ENCODE measurements at regions not wholly inside any gene's neighbourhood (a gene's known extent, or its start where the extent isn't known, plus 50 kb on each side); places are given as distances from the start of the nearest gene placed in this dataset.
"Not testable (repeated sequence)": the region's sequence is repeated elsewhere in the genome, so short reads cannot be mapped to it uniquely, and the experiment has no call there.

DNA sequence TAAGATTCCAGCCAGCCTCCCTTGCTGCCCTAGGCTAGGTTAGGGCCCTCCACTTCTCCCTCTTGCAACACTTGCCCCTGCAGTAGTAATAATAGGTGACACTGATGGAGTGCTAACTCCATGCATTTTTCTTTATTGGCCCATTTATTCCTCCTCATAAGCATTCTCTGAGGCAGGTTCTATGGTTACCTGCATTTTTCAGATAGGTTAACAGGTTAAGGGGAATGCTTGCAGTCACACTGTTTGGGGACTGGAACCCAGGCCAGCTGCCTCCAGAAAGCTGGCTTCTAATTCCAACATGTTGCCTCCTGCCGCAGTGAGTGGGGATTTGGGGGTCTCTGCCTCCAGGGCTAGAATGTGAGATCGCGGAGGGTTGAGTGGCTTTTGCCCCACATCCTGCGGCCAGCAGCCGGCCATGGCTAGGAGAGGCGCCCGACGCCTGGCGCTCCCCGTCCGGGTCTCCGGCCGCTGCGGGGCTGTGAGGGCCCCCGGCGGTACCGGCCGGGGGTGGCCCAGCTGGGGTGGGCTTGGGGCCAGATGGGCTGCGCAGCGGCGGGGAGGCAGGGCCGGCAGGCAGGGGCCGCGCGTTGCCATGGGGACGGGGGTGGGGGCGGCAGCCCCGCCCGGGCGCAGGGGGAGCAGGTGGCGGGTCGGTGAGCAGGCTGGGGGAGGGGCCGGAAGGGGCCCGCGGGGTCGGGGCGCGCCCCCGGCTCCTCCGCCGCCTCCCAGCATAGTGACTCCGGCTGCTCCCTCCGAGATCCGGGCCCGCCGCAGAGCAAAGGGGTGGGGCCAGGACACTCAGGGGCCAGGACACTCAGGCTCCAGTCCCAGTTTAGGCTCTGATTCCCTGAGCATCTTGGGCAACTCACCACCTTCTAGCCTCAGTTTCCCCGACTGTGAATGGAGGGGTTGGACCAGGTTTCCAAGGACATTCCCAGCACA is 68.4 kb upstream of the SSBP3 start:
- DNase-seq, result peak in 1 of 2 donors; percentile 50

DNA sequence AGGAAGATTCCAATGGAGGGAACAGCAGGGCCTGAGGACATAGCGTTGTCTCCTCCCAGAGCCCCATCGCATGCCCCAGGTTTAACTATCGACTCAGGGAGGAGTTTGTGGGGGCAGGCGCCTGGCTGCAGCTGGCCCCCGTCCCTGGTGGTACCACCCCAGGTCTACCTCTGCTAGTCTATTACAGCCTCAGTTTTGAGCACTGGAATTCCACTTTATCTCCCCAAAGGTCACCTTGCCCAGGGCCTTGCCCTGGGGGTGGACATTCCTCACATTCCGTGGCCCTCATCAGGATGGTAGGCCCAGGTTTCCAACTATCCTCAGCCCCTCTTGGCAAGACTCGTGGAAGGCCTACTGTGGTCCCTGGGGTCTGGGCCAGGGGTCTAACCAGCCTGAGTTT is 65.4 kb upstream of the SSBP3 start:
- no peak for DNase-seq

DNA sequence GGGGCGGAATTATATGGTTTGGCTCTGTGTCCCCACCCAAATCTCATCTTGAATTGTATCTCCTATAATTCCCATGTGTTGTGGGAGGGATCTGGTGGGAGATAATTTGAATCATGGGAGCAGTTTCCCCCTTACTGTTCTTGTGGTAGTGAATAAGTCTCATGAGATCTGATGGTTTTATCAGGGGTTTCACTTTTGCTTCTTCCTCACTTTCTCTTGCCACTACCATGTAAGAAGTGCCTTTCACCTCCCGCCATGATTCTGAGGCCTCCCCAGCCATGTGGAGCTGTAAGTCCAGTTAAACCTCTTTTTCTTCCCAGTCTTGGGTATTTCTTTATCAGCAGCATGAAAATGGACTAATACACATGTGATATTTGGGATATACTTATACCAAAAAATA is 63.2 kb upstream of the SSBP3 start:
- DNase-seq, result not testable (repeated sequence)

DNA sequence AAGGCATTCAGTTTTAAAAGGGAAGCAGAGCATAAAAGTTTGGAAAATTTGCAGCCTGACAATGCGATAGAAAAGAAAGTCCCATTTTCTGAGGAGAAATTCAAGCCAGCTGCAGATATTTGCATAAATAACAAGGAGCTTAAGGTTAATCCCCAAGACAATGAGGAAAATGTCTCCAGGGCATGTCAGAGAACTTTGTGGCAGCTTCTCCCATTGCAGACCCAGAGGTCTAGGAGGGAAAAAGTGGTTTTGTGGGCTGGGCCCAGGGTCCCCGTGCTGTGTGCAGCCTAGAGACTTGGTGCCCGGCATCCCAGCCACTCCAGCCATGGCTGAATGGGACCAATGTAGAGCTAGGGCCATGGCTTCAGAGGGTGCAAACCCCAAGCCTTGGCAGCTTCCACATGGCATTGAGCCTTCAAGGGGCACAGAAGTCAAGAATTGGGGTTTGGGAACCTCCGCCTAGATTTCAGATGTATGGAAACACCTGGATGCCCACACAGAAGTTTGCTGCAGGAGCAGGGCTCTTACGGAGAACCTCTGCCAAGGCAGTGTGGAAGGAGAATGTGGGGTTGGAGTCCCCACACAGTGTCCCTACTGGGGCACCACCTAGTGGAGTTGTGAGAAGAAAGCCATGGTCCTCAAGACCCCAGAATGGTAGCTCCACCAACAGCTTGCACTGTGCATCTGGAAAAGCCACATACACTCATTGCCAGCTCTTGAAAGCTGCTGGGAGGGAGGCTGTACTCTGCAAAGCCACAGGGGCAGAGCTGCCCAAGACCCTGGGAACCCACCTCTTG is 62.3 kb upstream of the SSBP3 start:
- not testable (repeated sequence) for DNase-seq

DNA sequence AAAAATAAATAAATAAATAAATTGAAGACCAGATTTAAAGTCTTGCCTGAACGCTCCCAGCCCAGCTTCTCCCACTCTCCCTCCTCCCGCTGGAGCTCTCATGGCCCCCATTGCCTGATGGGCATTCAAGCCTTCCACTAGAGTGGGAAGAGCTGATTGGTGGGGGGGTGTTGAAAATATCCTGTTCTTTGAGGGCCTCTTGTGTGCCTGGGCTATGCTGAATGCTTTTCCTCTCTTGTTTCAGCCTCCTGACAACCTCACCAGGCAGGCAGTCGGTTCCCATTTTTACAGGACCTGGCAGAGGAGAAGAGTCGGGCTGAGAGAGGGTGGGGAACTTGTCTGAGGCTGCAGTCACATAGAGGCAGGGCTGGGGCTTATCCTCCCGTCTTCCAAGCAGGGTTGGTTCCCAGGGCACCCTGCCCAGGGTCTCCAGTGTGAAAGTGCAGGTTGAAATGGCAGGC is 59.2 kb upstream of the SSBP3 start:
- no peak for DNase-seq

DNA sequence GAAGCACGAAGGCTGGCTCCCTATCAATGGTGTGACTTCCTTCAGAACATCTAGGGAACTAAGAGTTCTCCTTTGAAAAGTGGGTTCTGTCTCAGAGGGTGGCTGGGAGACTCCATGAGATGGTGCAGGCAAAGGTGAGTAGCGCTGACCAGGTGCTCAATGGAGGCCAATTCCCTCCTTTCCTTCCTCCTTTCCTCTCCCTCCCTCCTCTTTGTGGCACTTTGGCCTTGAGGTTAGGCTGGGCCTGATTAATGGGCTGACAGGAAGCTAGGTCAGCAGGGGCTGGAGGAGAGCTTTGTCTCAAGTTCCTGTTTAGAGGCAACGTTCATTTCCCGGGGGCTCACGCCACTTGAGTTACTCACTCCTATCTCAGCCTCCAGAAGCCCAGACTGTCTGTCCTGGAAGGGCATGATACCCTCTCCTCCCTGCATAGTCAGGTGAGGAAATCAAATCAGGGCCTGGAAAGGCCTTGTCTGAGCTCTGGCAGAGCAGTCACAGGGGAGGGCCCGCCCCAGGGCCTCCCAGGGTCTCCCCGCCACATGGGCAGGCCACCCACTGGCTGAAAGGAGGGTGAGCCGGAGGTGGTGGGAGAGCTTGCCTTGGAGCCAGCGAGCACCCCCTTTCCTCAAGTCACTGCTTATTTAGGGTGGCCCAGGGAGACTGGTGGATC is 58.4 kb upstream of the SSBP3 start:
- DNase-seq, result no peak

- no peak for DNase-seq
These were observed 57.9 kb upstream of the SSBP3 start for GRCh38 chr1:54464031-54464476.

GRCh38 chr1:54463259-54464030 is 57.3 kb upstream of the SSBP3 start:
- DNase-seq, result no peak

DNA sequence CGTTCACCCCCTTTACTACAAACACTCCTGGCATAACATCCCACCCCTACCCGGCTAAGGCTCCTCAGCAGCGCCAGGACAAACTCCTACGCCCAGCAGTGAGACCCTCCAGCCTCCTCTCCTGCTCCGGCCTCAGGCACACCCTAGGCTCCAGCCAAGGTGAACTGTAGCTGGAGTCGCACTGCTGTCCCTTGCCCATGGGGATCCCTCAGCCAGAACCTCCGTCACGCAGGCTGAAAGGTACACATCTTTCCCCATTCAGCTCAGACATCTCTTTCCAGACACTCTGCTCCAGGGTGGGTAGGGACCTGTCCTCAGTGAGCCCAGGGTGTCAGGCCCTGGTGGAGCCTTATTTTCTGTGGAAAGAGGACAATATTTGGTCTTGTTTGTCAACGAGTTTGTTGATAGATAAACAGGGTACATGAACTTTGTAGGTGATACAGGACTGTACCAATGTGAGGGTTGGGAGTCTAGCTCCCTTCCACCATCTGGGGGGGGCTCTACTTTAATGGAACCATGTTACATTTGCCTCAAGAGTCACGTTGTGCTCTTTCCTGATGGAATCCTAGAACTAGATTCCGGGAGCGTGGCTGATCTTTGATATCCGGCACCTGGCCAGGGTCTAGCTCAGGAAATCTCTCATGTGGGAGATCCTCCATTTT is 56.5 kb upstream of the SSBP3 start:
- no peak for DNase-seq

DNA sequence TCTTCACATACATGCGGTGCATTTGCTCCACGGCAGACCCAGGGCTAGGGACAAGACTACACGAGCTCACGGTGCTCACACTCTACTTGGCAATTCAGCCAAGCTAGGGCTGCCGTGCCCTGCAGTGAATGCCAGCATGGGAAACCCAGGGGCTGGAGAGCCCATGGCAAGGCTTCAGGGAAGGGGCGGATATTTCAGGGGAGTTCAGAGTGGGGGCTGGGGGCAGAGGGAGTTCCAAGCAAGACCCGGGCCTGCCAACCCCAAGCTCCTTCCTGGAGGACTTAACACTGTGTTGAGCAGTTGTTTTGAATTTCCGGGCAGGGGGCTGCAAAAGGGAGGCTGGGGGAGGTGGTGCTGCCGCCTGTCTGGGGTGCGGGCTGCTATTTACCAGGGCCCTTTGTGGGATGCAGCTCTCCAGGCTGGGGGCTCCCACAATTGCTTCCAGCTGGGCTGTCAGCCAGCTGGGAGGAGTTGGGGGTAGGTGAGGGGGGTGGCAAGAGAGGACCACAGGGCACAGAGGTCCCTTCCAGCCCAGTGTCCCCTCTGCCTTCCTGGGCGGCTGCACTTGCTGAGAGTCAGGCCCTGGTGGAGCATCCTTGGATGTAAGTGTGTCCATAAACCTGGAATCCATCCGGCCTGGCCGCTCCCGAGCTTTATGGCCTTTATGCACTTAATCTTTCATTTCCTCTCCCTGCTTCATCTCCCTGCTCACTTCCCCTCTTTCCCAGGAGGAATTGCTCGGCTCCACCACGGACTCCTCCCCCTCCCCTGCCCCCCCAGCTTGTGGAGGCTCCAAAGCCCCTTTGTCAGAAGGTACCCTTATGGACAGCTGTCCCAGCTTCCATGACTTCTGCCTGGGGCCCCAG is 55.8 kb upstream of the SSBP3 start:
- DNase-seq, result no peak

GRCh38 chr1:54460861-54461387 is 54.7 kb upstream of the SSBP3 start:
- DNase-seq, result no peak

GRCh38 chr1:54460351-54460750 is 54.2 kb upstream of the SSBP3 start:
- DNase-seq, result no peak

GRCh38 chr1:54459726-54460191 is 53.6 kb upstream of the SSBP3 start:
- no peak for DNase-seq

DNA sequence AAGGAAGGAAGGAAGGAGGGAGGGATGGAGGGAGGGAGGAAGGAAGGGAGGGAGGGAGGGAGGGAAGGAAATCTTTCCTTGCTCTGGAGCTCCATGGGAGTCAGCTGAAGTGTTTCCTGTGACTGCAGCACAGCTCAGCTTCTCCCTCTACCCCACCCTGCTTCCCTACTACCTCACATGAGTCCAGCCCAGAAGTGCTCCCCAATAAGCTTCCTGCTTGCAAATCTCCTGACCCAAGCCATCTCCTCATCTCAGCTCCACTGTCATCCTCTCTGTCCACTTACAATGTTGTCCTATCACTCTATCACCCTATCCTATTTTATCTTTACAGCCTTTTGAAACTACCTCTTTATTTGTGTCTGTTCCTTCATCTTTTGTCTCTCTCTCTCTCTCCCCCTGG is 52.9 kb upstream of the SSBP3 start:
- no peak for DNase-seq

GRCh38 chr1:54456921-54457529 is 50.8 kb upstream of the SSBP3 start:
- no peak for DNase-seq

DNA sequence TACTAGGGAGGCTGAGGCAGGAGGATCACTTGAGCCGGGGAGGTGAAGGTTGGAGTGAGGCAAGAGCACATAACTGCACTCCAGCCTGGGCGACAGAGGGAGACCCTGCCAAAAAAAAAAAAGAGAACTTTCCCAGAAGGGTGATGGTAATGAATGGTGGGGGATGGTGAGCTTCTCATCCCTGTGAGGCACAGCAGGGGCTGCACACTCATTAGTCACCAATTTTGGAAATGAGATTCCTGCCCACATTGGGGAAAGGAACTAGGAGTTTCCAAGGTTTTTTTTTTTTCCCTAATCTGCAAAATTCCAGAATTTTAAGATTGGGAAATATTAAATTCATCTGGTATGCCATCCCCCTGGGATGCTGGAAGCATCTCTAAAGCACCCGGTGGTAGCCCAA is 50.2 kb upstream of the SSBP3 start:
- no peak for DNase-seq

Measured in stimulated activated CD4-positive, alpha-beta T cell treated with anti-CD3 and anti-CD28 coated beads, Interleukin-2, amount 100 ng/mL, for 24 hours (primary cell).